CD4-positive, alpha-beta memory T cell (primary cell): ENCODE measurements at regions not wholly inside any gene's neighbourhood (a gene's known extent, or its start where the extent isn't known, plus 50 kb on each side); places are given as distances from the start of the nearest gene placed in this dataset.
"Not testable (repeated sequence)": the region's sequence is repeated elsewhere in the genome, so short reads cannot be mapped to it uniquely, and the experiment has no call there.

Experiments used
- CTCF ChIA-PET: fragments of 350-600 bp; sonication (Branson Sonifier 250); formaldehyde crosslinking; loops from one replicate; lab custom pipeline; 2021; ENCODE audit warnings: inconsistent platforms; ENCODE audit not compliant: partially characterized antibody; lab: Charles Lee
- POLR2A ChIA-PET: fragments of 350-600 bp; sonication (Branson Sonifier 250); formaldehyde crosslinking; loops from one replicate; lab custom pipeline; 2021; ENCODE audit not compliant: partially characterized antibody; lab: Charles Lee
- DNase-seq, 5 donors: peaks; one replicate each; pipeline versions ENCODE4 v3.0.0 to v3.0.0-alpha.2; 2020 to 2022; ENCODE audit warnings: mixed read lengths in 1 of 5
- H3K27ac ChIP-seq: one replicate; pipeline ENCODE4 v1.7.0; 2013; ENCODE audit warnings: low read depth, low read length
- H3K27me3 ChIP-seq: 2 replicates; pipeline ENCODE4 v1.7.0; 2013; ENCODE audit warnings: mild to moderate bottlenecking, low read length, moderate library complexity; ENCODE audit not compliant: insufficient read depth
- H3K36me3 ChIP-seq: 2 replicates; pipeline ENCODE4 v1.7.0; 2013; ENCODE audit warnings: mild to moderate bottlenecking, low read length, moderate library complexity; ENCODE audit not compliant: insufficient read depth
- H3K4me1 ChIP-seq: 2 replicates; pipeline ENCODE4 v1.7.0; 2013; ENCODE audit warnings: mild to moderate bottlenecking, low read length, moderate library complexity; ENCODE audit not compliant: insufficient read depth
- H3K4me3 ChIP-seq, 2 donors: one replicate each; pipeline ENCODE4 v1.7.0; 2013; ENCODE audit warnings: low read length in 2 of 2, mild to moderate bottlenecking in 1 of 2
- H3K9me3 ChIP-seq, 2 donors: one replicate each; pipeline ENCODE4 v1.7.0; 2013; ENCODE audit warnings: low read length in 2 of 2, control low read depth in 1 of 2; ENCODE audit not compliant: control insufficient read depth in 1 of 2
- H3K27ac Mint-ChIP-seq, 7 donors: one replicate each; pipeline ENCODE4 v1.8.0; 2020 to 2021; ENCODE audit warnings: mixed read lengths in 7 of 7, mild to moderate bottlenecking in 6 of 7, inconsistent platforms in 3 of 7, moderate library complexity in 3 of 7
- H3K27me3 Mint-ChIP-seq, 2 donors: one replicate each; pipeline ENCODE4 v1.8.0; 2020 to 2021; ENCODE audit warnings: mixed read lengths in 2 of 2
- H3K36me3 Mint-ChIP-seq, 2 donors: one replicate each; pipeline ENCODE4 v1.8.0; 2020 to 2021; ENCODE audit warnings: mixed read lengths in 2 of 2, inconsistent platforms in 1 of 2, mild to moderate bottlenecking in 1 of 2
- H3K4me1 Mint-ChIP-seq, 4 donors: one replicate each; pipeline ENCODE4 v1.8.0; 2020 to 2021; ENCODE audit warnings: mixed read lengths in 4 of 4, mild to moderate bottlenecking in 1 of 4
- H3K4me3 Mint-ChIP-seq, 8 donors: one replicate each; pipeline ENCODE4 v1.8.0; 2020 to 2021; ENCODE audit warnings: mixed read lengths in 8 of 8, mild to moderate bottlenecking in 7 of 8, moderate library complexity in 6 of 8, inconsistent platforms in 3 of 8
- H3K9me3 Mint-ChIP-seq, 8 donors: one replicate each; pipeline ENCODE4 v1.8.0; 2020 to 2021; ENCODE audit warnings: mixed read lengths in 8 of 8, mild to moderate bottlenecking in 5 of 8, inconsistent platforms in 3 of 8, moderate library complexity in 1 of 8
- intact Hi-C: fragments of 100-400 bp; cut with micrococcal nuclease; formaldehyde crosslinking; loops from one replicate; pipeline ENCODE4 v1.15.1; 2023

DNA sequence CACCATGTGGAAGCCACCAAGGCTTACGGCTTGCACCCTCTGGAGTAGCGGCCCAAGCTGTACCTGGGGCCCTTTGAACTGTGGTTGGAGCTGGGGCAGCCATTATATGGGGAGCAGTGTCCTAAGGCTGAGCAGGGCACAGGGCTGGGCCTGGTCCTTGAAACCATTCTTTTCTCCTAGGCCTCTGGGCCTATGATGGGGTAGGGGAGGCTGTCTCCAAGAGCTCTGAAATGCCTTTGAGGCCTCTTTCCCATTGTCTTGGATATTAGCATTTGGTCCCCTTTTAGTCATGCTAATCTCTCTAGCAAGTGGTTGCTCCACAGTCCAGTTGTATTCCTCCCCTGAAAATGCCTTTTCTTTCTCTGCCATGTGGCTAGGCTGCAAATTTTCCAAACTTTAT is 96.4 kb upstream of the ARX start:
- H3K4me3 Mint-ChIP-seq = no peak overlapping the region
- Histone ChIP-seq H3K9me3 (no peaks in the 10 kb centered on the region), H3K36me3 (no peaks in the 10 kb centered on the region), H3K4me3 (no peak overlapping the region), H3K27me3 (no peaks in the 10 kb centered on the region), H3K27ac (no peak overlapping the region), H3K4me1 (no peaks in the 10 kb centered on the region)
- no peaks in the 10 kb centered on the region for H3K4me1 Mint-ChIP-seq
- ChIA-PET CTCF (no interaction called here), POLR2A (no interaction called here)
- H3K27me3 Mint-ChIP-seq = no peaks in the 10 kb centered on the region
- intact Hi-C loops = no loop called here
- no peak overlapping the region for H3K27ac Mint-ChIP-seq
- no peaks in the 10 kb centered on the region for H3K36me3 Mint-ChIP-seq
- peaks cover 0 to 2% (median 0%) of the 10 kb centered on the region in 8 donors for H3K9me3 Mint-ChIP-seq
- no peak for DNase-seq

DNA sequence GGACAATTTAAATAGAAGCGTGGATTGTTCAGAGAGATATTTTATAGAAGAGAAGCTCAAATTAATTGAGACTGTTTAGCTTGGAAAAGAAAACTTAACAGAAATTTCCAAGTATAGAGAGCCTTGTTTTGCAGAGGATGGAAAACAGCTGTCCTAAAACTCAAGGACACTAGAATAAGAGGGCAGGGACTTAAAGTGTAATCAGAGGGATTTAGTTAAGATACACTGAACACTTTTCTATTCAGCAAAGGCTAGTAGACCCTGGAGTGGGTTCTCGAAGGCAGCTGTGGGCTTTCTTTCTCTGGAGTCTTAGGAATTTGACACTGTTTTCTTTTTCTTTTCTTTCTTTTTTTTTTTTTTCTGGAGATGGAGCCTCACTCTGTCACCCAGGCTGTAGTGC is 92.7 kb upstream of the ARX start:
- no peak for DNase-seq
- intact Hi-C loops = no loop called here
- Mint-ChIP-seq H3K4me1 (no peaks in the 10 kb centered on the region), H3K27me3 (no peaks in the 10 kb centered on the region), H3K9me3 (peaks cover 0 to 2% (median 0%) of the 10 kb centered on the region in 8 donors), H3K27ac (no peak overlapping the region), H3K36me3 (no peaks in the 10 kb centered on the region), H3K4me3 (no peak overlapping the region)
- no peaks in the 10 kb centered on the region for H3K4me1 ChIP-seq
- H3K9me3 ChIP-seq = no peaks in the 10 kb centered on the region
- no peaks in the 10 kb centered on the region for H3K27me3 ChIP-seq
- H3K4me3 ChIP-seq = no peak overlapping the region
- H3K27ac ChIP-seq = no peak overlapping the region
- no peaks in the 10 kb centered on the region for H3K36me3 ChIP-seq
- POLR2A ChIA-PET = no interaction called here
- CTCF ChIA-PET = no interaction called here

DNA sequence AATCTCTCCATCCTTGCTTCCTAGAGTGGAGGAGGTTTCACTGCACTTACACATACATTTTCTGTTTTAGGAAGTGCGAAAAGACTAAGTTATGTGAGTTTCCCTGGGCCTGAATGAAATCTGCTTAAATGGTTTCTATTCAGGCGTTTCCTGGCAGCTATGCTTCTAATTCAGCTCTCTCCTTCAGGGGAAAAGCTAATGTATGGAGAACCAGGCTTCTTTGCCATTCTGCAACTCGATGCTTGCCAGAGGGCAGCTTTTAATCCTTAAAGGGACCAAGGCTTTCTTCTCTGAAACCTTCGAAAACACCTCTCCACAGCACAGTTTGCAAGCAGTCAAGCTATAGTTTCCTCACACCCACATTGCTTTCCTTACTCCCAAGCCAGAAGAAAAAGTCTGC is 89.5 kb upstream of the ARX start:
- H3K27ac ChIP-seq = no peak overlapping the region
- intact Hi-C loops = no loop called here
- no peaks in the 10 kb centered on the region for H3K36me3 ChIP-seq
- no peaks in the 10 kb centered on the region for H3K27me3 Mint-ChIP-seq
- POLR2A ChIA-PET = no interaction called here
- no peaks in the 10 kb centered on the region for H3K4me1 ChIP-seq
- no peak overlapping the region for H3K4me3 Mint-ChIP-seq
- no peaks in the 10 kb centered on the region for H3K27me3 ChIP-seq
- no peak overlapping the region for H3K4me3 ChIP-seq
- H3K4me1 Mint-ChIP-seq = no peaks in the 10 kb centered on the region
- H3K27ac Mint-ChIP-seq = peak overlapping the region in 1 of 7 donors; percentile 60
- peaks cover 0 to 4% (median under 1%) of the 10 kb centered on the region in 8 donors for H3K9me3 Mint-ChIP-seq
- DNase-seq = no peak
- no peaks in the 10 kb centered on the region for H3K36me3 Mint-ChIP-seq
- CTCF ChIA-PET = no interaction called here
- H3K9me3 ChIP-seq = no peaks in the 10 kb centered on the region

DNA sequence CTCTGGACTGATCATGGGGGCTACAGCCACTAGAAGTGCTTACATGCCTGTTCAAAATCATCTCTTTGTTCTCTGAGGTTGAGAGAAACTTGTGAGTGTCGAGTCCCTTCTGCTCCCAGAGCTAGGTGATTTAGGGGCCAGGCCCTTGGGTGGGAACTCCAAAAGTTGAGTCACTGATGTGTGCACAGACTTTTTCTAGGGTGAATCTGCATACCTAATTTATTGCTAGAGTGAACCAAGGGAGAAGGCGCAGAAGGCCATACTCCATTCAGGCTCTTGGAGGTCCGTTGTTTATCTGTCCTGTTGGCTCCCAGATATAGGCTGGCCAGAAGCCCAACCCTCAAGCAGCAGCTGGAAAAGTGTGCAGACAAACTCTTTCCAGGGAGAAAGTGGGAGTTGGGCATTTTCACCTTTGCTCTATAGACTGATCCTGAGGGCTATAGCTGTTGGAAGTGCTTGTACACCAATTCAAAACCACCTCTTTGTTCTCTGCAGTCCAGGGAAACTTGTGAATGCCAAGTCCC is 80.8 kb upstream of the ARX start:
- Histone ChIP-seq H3K27me3 (no peaks in the 10 kb centered on the region), H3K9me3 (no peaks in the 10 kb centered on the region), H3K4me3 (no peak overlapping the region), H3K27ac (no peak overlapping the region), H3K36me3 (no peaks in the 10 kb centered on the region), H3K4me1 (no peaks in the 10 kb centered on the region)
- H3K27ac Mint-ChIP-seq = no peak overlapping the region
- peaks cover 0 to 3% (median 0%) of the 10 kb centered on the region in 8 donors for H3K9me3 Mint-ChIP-seq
- H3K4me1 Mint-ChIP-seq = no peaks in the 10 kb centered on the region
- peaks cover 3 to 4% of the 10 kb centered on the region in 2 donors for H3K27me3 Mint-ChIP-seq
- CTCF ChIA-PET = interaction anchor here (1.5 kb wide), 1 partner anchor 47 kb away, joined by 3 read pairs; no protein-coding TSS in a partner anchor
- no peak for DNase-seq
- H3K36me3 Mint-ChIP-seq = no peaks in the 10 kb centered on the region
- no peak overlapping the region for H3K4me3 Mint-ChIP-seq
- POLR2A ChIA-PET = no interaction called here
- intact Hi-C loops = no loop called here

DNA sequence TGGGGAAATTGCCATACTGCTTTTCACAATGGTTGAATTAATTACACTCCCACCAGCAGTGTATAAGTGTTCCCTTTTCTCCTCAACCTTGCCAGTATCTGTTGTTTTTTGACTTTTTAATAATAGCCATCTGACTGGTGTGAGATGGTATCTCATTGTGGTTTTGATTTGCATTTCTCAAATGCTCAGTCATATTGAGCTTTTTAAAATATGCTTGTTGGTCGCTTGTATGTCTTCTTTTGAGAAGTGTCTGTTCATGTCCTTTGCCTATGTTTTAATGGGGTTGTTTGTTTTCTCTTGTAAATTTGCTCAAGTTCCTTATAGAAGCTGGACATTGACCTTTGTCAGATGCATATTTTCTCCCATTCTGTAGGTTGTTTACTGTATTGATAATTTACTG is 75.4 kb upstream of the ARX start:
- H3K36me3 Mint-ChIP-seq, DNase-seq, H3K4me3 ChIP-seq, H3K27me3 ChIP-seq, POLR2A ChIA-PET, H3K36me3 ChIP-seq, H3K4me3 Mint-ChIP-seq, H3K27ac ChIP-seq, H3K4me1 ChIP-seq, intact Hi-C loops, H3K27ac Mint-ChIP-seq, CTCF ChIA-PET, H3K27me3 Mint-ChIP-seq, H3K9me3 Mint-ChIP-seq, H3K9me3 ChIP-seq, H3K4me1 Mint-ChIP-seq: not testable (repeated sequence)

DNA sequence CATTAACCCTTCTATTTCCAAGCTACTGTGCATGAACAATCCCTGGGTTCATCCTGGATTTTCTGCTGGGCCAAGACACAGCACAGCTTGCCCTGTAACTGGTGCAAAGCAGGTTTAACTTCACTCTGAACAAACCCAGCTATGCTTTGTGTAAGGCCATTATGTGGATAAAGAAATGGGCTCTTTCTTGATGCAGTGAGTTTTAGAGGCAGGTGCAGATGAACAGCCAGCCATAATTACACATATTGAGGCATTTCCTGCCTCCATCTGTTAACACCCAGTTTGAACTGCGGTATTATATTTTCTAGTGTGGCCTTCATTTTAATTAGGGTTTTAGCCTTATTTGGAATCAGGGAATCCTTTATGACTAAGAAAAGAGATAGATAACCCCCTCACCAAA is 68.7 kb upstream of the ARX start:
- H3K9me3 ChIP-seq = no peaks in the 10 kb centered on the region
- intact Hi-C loops = no loop called here
- no peaks in the 10 kb centered on the region for H3K36me3 ChIP-seq
- Mint-ChIP-seq H3K27ac (no peak overlapping the region), H3K4me3 (no peak overlapping the region), H3K27me3 (peaks cover 0 to 3% of the 10 kb centered on the region in 2 donors), H3K36me3 (no peaks in the 10 kb centered on the region), H3K9me3 (peaks cover 0 to 8% (median under 1%) of the 10 kb centered on the region in 8 donors), H3K4me1 (no peaks in the 10 kb centered on the region)
- ChIA-PET POLR2A (no interaction called here), CTCF (no interaction called here)
- H3K4me1 ChIP-seq = no peaks in the 10 kb centered on the region
- H3K27ac ChIP-seq = no peak overlapping the region
- no peaks in the 10 kb centered on the region for H3K27me3 ChIP-seq
- DNase-seq = no peak
- no peak overlapping the region for H3K4me3 ChIP-seq

DNA sequence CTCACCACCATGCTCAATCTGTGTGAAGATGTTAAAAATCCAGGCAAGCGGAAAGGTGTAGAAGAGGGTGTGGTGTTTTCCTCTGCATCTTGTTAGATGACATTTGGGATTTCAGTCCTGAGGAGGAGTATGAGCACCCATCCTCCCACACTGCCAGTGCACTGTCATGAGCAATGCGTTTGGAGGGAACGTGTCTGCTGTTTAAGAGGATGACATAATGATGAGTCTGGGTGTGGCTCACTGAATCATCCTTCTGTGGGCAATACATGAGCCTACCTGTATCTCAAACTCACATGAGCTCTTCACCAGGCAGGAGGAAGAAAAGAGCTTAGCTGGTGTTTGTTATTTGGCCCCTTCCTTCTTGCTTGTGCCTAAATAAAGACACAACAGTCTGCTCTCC is 67.9 kb upstream of the ARX start:
- POLR2A ChIA-PET = no interaction called here
- no peaks in the 10 kb centered on the region for H3K27me3 ChIP-seq
- Mint-ChIP-seq H3K27ac (no peak overlapping the region), H3K4me1 (no peaks in the 10 kb centered on the region), H3K9me3 (peaks cover 0 to 8% (median under 1%) of the 10 kb centered on the region in 8 donors), H3K4me3 (no peak overlapping the region), H3K27me3 (no peaks in the 10 kb centered on the region), H3K36me3 (no peaks in the 10 kb centered on the region)
- no peak overlapping the region for H3K4me3 ChIP-seq
- intact Hi-C loops = no loop called here
- H3K4me1 ChIP-seq = no peaks in the 10 kb centered on the region
- H3K9me3 ChIP-seq = no peaks in the 10 kb centered on the region
- CTCF ChIA-PET = no interaction called here
- H3K36me3 ChIP-seq = no peaks in the 10 kb centered on the region
- no peak overlapping the region for H3K27ac ChIP-seq
- no peak for DNase-seq

DNA sequence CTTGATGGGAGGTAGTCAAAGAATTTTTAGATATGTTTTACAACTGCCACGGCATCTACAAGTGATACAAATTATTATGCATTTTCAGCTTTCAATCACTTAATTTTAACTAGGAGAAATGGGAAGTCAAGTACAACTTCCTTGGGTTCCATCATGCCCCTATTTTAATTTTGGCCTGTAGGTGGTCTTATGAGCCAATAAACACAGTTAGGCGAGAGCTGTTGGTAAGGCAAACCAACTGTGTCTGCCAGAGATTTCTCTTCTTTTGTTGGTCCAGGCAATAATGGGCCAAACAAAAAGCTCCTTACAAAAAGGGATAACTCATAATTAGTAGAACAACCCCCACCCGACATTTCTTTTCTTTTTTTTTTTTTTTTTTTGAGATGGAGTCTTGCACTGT is 63.3 kb upstream of the ARX start:
- POLR2A ChIA-PET = no interaction called here
- Mint-ChIP-seq H3K27me3 (peaks cover 0 to 3% of the 10 kb centered on the region in 2 donors), H3K9me3 (peaks cover 0 to 3% (median 0%) of the 10 kb centered on the region in 8 donors), H3K4me3 (no peak overlapping the region), H3K36me3 (no peaks in the 10 kb centered on the region), H3K27ac (no peak overlapping the region), H3K4me1 (peaks cover 0 to 1% (median 0%) of the 10 kb centered on the region in 4 donors)
- intact Hi-C loops = no loop called here
- CTCF ChIA-PET = no interaction called here
- no peak for DNase-seq
- no peak overlapping the region for H3K27ac ChIP-seq
- no peaks in the 10 kb centered on the region for H3K27me3 ChIP-seq
- no peak overlapping the region for H3K4me3 ChIP-seq
- H3K9me3 ChIP-seq = no peaks in the 10 kb centered on the region
- H3K4me1 ChIP-seq = no peaks in the 10 kb centered on the region
- no peaks in the 10 kb centered on the region for H3K36me3 ChIP-seq
